Liver (tissue), 8 donors: ENCODE measurements at regions not wholly inside any gene's neighbourhood (a gene's known extent, or its start where the extent isn't known, plus 50 kb on each side); places are given as distances from the start of the nearest gene placed in this dataset.

ENCODE experiments used
- DNase-seq: peaks from one replicate; pipeline ENCODE4 v3.0.0-alpha.2; 2017; ENCODE audit warnings: low spot score
- H3K27ac ChIP-seq, 2 donors: one replicate each; pipeline ENCODE4 v1.7.0; 2013; ENCODE audit warnings: inconsistent platforms in 2 of 2, low read length in 2 of 2, control low read depth in 1 of 2, low read depth in 1 of 2, mild to moderate bottlenecking in 1 of 2
- H3K27me3 ChIP-seq, 4 donors: one replicate each; pipeline versions ENCODE4 v1.6.1 to v1.7.0; 2013; ENCODE audit warnings: low read length in 3 of 4, inconsistent platforms in 1 of 4, mild to moderate bottlenecking in 1 of 4, moderate library complexity in 1 of 4; ENCODE audit not compliant: control insufficient read depth in 4 of 4, insufficient read depth in 4 of 4
- H3K36me3 ChIP-seq, 4 donors: one replicate each; pipeline versions ENCODE4 v1.6.1 to v1.7.0; 2013; ENCODE audit warnings: low read length in 3 of 4, mild to moderate bottlenecking in 3 of 4, low read depth in 1 of 4, moderate library complexity in 1 of 4; ENCODE audit not compliant: control insufficient read depth in 4 of 4, insufficient read depth in 3 of 4
- H3K4me1 ChIP-seq, 4 donors: one replicate each; pipeline versions ENCODE4 v1.6.1 to v1.7.0; 2013; ENCODE audit warnings: low read length in 3 of 4, mild to moderate bottlenecking in 3 of 4, moderate library complexity in 1 of 4; ENCODE audit not compliant: control insufficient read depth in 4 of 4, insufficient read depth in 4 of 4
- H3K4me3 ChIP-seq, 3 donors: one replicate each; pipeline versions ENCODE4 v1.6.1 to v1.7.0; 2013; ENCODE audit warnings: low read length in 3 of 3, control low read depth in 1 of 3, low read depth in 1 of 3, mild to moderate bottlenecking in 1 of 3
- H3K9ac ChIP-seq, 2 donors: one replicate each; pipeline ENCODE4 v1.7.0; 2013; ENCODE audit warnings: low read length in 2 of 2, mild to moderate bottlenecking in 2 of 2, moderate library complexity in 2 of 2, control low read depth in 1 of 2, low read depth in 1 of 2
- H3K9me3 ChIP-seq, 4 donors: one replicate each; pipeline versions ENCODE4 v1.6.1 to v1.7.0; 2013; ENCODE audit warnings: low read length in 3 of 4; ENCODE audit not compliant: control insufficient read depth in 4 of 4
- ATF3 ChIP-seq: IDR thresholded peaks from 2 replicates; pipeline ENCODE4 v1.6.1; 2016; ENCODE audit warnings: antibody characterized with exemption
- EGR1 ChIP-seq, 2 donors: IDR thresholded peaks; 2 replicates each; pipeline ENCODE4 v1.6.1; 2016 to 2018; ENCODE audit warnings: antibody characterized with exemption in 2 of 2, low read depth in 2 of 2
- FOXA1 ChIP-seq: IDR thresholded peaks from 2 replicates; pipeline ENCODE4 v1.6.1; 2016; ENCODE audit warnings: antibody characterized with exemption
- FOXA2 ChIP-seq: IDR thresholded peaks from 2 replicates; pipeline ENCODE4 v1.6.1; 2016; ENCODE audit warnings: antibody characterized with exemption
- GABPA ChIP-seq, 2 donors: IDR thresholded peaks in 1 of 2; conservative IDR thresholded peaks in 1 of 2; 2 replicates each; pipeline ENCODE4 v1.6.1; 2016; ENCODE audit warnings: antibody characterized with exemption in 2 of 2, mild to moderate bottlenecking in 1 of 2, moderate library complexity in 1 of 2
- HNF4A ChIP-seq, 2 donors: conservative IDR thresholded peaks; 2 replicates each; pipeline ENCODE4 v1.6.1; 2016; ENCODE audit warnings: antibody characterized with exemption in 2 of 2, mild to moderate bottlenecking in 2 of 2
- HNF4G ChIP-seq: IDR thresholded peaks from 2 replicates; pipeline ENCODE4 v1.6.1; 2016; ENCODE audit warnings: antibody characterized with exemption
- JUND ChIP-seq, 2 donors: IDR thresholded peaks; 2 replicates each; pipeline ENCODE4 v1.6.1; 2016; ENCODE audit warnings: antibody characterized with exemption in 2 of 2
- NR2F2 ChIP-seq: IDR thresholded peaks from 2 replicates; pipeline ENCODE4 v1.6.1; 2016; ENCODE audit warnings: antibody characterized with exemption
- RAD21 ChIP-seq, 2 donors: IDR thresholded peaks; 2 replicates each; pipeline ENCODE4 v1.6.1; 2016; ENCODE audit warnings: antibody characterized with exemption in 2 of 2, mild to moderate bottlenecking in 2 of 2
- RXRA ChIP-seq, 2 donors: IDR thresholded peaks; 2 replicates each; pipeline ENCODE4 v1.6.1; 2017 to 2018; ENCODE audit warnings: antibody characterized with exemption in 2 of 2, mild to moderate bottlenecking in 1 of 2
- SP1 ChIP-seq: IDR thresholded peaks from 2 replicates; pipeline ENCODE4 v1.6.1; 2018; ENCODE audit warnings: antibody characterized with exemption, mild to moderate bottlenecking
- YY1 ChIP-seq: IDR thresholded peaks from 2 replicates; pipeline ENCODE4 v1.6.1; 2016; ENCODE audit warnings: antibody characterized with exemption, mild to moderate bottlenecking
- WGBS: extraction: QIAGEN DNeasy Blood & Tissue Kit; methylation state at CpG from one replicate; pipeline ENCODE4 v1.1.7; 2013; 5-methylcytosine and 5-hydroxymethylcytosine counted together
- TF ChIP-seq, protein P1 (sequence below): fragments of 150-350 bp; IDR thresholded peaks from 2 replicates; pipeline ENCODE4 v1.5.1; 2017; ENCODE audit warnings: improper control_type of control experiment, low read depth, low read length; ENCODE audit not compliant: missing input control
- TF ChIP-seq, protein P2 (sequence below): IDR thresholded peaks from 2 replicates; pipeline ENCODE4 v1.6.1; 2016; ENCODE audit warnings: antibody characterized with exemption
- donor health status: healthy.
- donor health status: healthy.
- donor health status: healthy.
- donor health status: healthy.
- donor health status: healthy.

DNA sequence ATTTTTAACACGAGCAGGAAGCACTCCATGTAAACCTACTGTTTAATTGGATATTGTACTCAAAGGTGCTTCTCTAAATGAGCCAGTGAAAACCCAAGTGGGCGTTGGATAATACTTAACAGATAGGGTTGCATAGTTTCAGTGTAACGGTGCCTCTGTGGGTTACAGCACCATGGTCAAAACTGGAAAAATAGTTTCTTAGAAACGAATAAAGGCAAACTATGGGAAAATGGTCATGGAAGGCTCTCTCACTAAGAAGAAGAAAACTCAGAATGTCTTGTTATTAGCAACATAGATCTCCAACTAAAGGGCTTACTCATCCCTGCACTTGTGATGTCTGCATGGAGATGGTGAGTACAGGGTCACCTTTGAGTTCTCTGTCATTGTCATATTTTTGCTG lies 59.1 kb upstream of the NEDD9 start:
- Histone ChIP-seq H3K9me3 (peaks cover 0 to 3% (median 1%) of the 10 kb centered on the region in 4 donors), H3K4me3 (no peak overlapping the region), H3K36me3 (no peaks in the 10 kb centered on the region), H3K27ac (no peak overlapping the region), H3K27me3 (no peaks in the 10 kb centered on the region), H3K9ac (no peak overlapping the region), H3K4me1 (no peaks in the 10 kb centered on the region)
- no peak for DNase-seq
- TF ChIP-seq FOXA1 (no peak), GABPA (IDR thresholded peaks at IDR 0.05 in 1 of 2, conservative IDR thresholded peaks at IDR 0.05 in 1 of 2) (no peak), SP1 (no peak), RXRA (IDR thresholded peaks at IDR 0.05) (no peak), ATF3 (no peak), EGR1 (IDR thresholded peaks at IDR 0.05; ENCODE audit: low read depth in 2 of 2) (no peak)
- 88% methylated on average over 4 of the region's 4 CpGs for WGBS

DNA sequence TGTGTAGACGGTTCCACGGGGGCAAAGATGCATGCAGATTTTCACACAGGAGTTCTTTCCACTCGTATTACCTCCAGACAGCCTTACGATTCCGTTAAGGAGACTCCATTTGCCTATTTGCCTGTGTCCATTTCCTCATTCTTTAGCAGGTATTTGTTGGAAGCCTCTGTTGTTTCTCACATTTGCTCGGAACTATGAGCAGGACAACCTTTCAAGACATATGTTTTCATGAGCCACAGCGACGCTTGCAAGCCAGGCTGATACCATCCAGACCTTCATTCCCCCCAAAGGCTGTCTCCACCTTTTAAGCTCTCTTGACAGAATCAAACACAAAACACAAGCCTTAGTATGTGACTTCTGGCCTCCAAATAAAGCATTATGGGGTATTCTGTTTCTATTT lies 57.6 kb upstream of the NEDD9 start:
- no peaks in the 10 kb centered on the region for H3K4me1 ChIP-seq
- H3K9ac ChIP-seq, result no peak overlapping the region
- no peak overlapping the region for H3K27ac ChIP-seq
- no peak for DNase-seq
- no peaks in the 10 kb centered on the region for H3K27me3 ChIP-seq
- no peaks in the 10 kb centered on the region for H3K36me3 ChIP-seq
- H3K9me3 ChIP-seq, result no peaks in the 10 kb centered on the region
- H3K4me3 ChIP-seq, result no peak overlapping the region
- 96% methylated on average over 8 of the region's 8 CpGs for WGBS
- TF ChIP-seq FOXA1, result no peak
- TF ChIP-seq FOXA2, result no peak
- no peak for TF ChIP-seq NR2F2
- TF ChIP-seq, protein P1, sequence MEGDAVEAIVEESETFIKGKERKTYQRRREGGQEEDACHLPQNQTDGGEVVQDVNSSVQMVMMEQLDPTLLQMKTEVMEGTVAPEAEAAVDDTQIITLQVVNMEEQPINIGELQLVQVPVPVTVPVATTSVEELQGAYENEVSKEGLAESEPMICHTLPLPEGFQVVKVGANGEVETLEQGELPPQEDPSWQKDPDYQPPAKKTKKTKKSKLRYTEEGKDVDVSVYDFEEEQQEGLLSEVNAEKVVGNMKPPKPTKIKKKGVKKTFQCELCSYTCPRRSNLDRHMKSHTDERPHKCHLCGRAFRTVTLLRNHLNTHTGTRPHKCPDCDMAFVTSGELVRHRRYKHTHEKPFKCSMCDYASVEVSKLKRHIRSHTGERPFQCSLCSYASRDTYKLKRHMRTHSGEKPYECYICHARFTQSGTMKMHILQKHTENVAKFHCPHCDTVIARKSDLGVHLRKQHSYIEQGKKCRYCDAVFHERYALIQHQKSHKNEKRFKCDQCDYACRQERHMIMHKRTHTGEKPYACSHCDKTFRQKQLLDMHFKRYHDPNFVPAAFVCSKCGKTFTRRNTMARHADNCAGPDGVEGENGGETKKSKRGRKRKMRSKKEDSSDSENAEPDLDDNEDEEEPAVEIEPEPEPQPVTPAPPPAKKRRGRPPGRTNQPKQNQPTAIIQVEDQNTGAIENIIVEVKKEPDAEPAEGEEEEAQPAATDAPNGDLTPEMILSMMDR, result no peak
- TF ChIP-seq ATF3, result no peak
- no peak for TF ChIP-seq YY1
- no peak for TF ChIP-seq HNF4G
- TF ChIP-seq JUND (IDR thresholded peaks at IDR 0.05), result no peak
- TF ChIP-seq, protein P2, sequence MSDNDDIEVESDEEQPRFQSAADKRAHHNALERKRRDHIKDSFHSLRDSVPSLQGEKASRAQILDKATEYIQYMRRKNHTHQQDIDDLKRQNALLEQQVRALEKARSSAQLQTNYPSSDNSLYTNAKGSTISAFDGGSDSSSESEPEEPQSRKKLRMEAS, result no peak
- TF ChIP-seq HNF4A (conservative IDR thresholded peaks at IDR 0.05), result no peak

DNA sequence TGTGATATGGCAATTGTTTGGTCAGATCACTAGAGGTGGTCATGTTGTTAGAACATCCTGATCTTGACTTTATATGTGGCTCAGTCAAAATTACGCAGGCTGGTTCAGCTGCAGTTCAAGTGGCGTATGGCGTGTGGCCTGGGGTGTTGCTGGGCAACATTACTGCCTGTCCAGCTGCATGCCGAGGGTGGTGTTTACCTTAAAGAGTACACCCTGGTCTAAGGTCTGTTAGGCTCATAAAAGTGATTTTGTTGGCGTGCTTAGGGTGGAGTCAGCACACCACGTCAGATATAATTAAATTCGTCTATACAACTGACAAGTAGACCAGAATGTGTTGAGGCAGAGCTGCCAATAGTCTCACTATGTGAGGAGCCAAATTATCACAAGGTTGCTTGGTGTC lies 55.6 kb upstream of the NEDD9 start:
- Histone ChIP-seq H3K9me3 (no peaks in the 10 kb centered on the region), H3K36me3 (no peaks in the 10 kb centered on the region), H3K27ac (no peak overlapping the region), H3K4me1 (no peaks in the 10 kb centered on the region), H3K9ac (no peak overlapping the region), H3K27me3 (no peaks in the 10 kb centered on the region), H3K4me3 (no peak overlapping the region)
- no peak for DNase-seq
- TF ChIP-seq HNF4A (conservative IDR thresholded peaks at IDR 0.05) (peak in 1 of 2 donors; percentile 69), FOXA1 (no peak), RAD21 (IDR thresholded peaks at IDR 0.05) (peak in 1 of 2 donors; percentile 51), SP1 (peak; percentile 84), HNF4G (peak; percentile 20), FOXA2 (no peak), GABPA (IDR thresholded peaks at IDR 0.05 in 1 of 2, conservative IDR thresholded peaks at IDR 0.05 in 1 of 2) (no peak), RXRA (IDR thresholded peaks at IDR 0.05) (peak in 1 of 2 donors; percentile 73)
- TF ChIP-seq, protein P2, result no peak
- WGBS, result 86% methylated on average over 7 of the region's 7 CpGs
